ENCODE measurements at regions not wholly inside any gene's neighbourhood (a gene's known extent, or its start where the extent isn't known, plus 50 kb on each side); places are given as distances from the start of the nearest gene placed in this dataset.

DNA sequence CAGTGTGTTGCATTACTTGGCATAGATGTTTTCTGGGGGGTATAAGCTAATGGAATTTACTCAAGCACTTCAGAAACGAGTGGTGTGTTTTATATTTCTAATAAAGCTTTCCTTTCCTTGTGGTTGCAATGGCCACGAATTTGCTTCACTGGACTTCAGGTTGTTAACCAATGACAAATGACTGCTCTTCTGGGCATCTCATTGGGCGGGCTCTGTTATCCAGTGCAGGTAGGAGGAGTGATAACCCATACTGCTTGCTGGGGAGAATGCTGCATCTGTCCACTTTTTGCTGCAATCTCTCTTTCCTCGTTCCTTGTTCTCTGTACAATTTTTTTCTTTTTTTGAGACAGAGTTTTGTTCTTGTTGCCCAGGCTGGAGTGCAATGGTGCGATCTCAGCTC is 80.0 kb upstream of the RPH3A start:
- TF ChIP-seq, protein P1, sequence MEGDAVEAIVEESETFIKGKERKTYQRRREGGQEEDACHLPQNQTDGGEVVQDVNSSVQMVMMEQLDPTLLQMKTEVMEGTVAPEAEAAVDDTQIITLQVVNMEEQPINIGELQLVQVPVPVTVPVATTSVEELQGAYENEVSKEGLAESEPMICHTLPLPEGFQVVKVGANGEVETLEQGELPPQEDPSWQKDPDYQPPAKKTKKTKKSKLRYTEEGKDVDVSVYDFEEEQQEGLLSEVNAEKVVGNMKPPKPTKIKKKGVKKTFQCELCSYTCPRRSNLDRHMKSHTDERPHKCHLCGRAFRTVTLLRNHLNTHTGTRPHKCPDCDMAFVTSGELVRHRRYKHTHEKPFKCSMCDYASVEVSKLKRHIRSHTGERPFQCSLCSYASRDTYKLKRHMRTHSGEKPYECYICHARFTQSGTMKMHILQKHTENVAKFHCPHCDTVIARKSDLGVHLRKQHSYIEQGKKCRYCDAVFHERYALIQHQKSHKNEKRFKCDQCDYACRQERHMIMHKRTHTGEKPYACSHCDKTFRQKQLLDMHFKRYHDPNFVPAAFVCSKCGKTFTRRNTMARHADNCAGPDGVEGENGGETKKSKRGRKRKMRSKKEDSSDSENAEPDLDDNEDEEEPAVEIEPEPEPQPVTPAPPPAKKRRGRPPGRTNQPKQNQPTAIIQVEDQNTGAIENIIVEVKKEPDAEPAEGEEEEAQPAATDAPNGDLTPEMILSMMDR (IDR thresholded peaks at IDR 0.05) = no peak
- no peak for TF ChIP-seq EP300 (IDR thresholded peaks at IDR 0.05; ENCODE audit: low read depth)
- no peak for TF ChIP-seq POLR2A (IDR thresholded peaks at IDR 0.05)
